Fibroblast of skin of right biceps (primary cell): ENCODE measurements at regions not wholly inside any gene's neighbourhood (a gene's known extent, or its start where the extent isn't known, plus 50 kb on each side); places are given as distances from the start of the nearest gene placed in this dataset.

Experiments
- DNase-seq: peaks from one replicate; pipeline ENCODE4 v3.0.0-alpha.2; 2013

DNA sequence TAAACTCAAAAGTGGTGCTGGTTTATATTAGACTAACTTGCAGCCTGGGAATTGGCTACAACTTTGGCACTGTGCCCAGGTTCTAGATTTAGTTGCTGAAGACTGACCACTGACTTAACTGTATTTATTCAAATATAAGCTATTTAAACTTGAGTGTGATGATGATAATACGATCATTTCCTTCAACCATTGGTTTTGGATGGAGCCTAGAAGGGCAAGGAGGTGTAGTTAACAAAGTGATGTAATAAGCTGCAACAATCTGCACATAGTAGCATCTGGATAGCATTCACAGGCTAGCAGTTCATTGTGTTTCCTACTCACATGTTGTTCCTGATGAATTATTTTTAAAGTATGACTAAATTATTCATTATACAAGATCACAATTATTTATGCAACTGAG lies 55.2 kb upstream of the DACH1 start:
- DNase-seq: peak; percentile 37
